NCI-H510A treated with DMSO at 0.1 percent for 48 hours (cell line): ENCODE measurements at regions not wholly inside any gene's neighbourhood (a gene's known extent, or its start where the extent isn't known, plus 50 kb on each side); places are given as distances from the start of the nearest gene placed in this dataset.

Source experiments
- DNase-seq: peaks from one replicate; lab custom pipeline; 2025; lab: John Stamatoyannopoulos, UW

DNA sequence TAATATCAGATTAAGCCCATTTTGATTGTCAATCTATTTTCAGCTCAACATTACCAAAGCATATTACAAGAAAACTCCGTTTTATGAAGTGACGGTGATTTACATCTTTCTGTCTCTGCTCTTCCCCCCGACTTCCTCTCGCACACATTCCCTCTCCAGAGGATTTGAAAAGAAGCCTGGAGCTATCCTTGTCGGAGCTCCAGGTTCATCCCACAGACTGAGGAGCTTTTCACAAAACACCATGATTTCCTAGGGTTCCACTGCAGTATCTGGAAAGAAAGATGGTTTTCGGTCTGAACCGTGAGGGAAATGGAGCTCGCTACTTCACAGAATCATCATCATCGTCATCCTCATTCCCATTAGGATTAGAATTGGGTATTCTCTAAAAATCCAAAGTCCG lies 655.5 kb upstream of the MGMT start:
- DNase-seq = no peak

DNA sequence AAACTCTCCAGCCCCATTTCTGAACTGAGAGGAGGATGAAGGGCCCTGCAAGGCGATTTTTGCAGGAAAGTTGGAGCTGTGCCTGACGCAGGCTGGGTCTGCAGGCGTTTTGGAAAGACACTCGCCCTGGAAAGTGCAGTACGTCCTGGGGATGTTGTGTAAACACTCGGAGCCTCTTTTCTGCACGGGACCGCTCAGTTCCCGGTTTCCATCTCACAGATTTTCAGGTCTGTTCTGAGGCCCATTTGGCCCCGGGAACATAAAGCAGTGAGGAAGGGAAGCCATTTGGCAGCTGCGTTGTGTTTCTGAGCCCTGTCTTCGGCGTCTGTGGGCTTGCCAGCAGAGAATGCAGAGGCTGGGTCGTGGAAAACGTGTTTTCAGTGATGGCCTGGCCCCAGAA lies 655.0 kb upstream of the MGMT start:
- no peak for DNase-seq

DNA sequence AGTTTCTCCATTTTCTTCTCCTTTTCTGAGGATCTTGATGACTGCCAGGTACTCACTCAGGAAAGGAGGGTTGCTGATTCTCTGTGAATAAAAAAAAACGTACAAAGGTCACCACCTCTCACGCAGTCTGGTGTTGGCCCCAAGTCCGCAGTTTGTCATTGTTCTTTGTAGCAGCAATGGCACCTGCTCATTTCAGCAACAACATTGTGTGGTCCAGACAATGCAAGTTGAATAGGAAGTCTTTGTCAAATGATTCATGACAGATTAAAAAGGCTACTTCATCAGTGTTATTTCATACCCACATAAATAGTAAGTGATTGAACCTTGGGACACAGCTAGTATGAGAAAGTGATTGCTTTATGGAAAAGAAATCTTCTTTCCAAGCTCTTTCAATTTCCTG lies 653.5 kb upstream of the MGMT start:
- DNase-seq = no peak

DNA sequence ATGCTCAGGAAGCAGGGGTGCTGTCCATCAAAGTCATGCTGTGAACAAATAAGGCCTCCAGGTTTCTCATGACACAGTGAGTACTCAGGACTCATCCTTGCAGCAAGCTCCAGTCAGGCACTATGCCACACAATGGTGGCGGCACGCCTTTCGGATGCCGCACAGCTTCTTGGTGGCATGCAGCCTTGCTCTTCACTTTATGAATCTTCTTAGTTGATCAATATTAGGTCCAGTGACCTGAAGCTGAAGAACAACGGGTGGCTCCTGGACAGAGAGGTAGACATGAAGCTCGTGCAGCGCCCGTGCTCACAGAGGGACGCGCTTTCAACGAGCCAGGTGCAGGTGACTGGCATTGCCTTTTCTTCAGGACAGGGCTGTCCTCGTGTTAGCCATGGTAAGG lies 653.0 kb upstream of the MGMT start:
- DNase-seq = no peak

DNA sequence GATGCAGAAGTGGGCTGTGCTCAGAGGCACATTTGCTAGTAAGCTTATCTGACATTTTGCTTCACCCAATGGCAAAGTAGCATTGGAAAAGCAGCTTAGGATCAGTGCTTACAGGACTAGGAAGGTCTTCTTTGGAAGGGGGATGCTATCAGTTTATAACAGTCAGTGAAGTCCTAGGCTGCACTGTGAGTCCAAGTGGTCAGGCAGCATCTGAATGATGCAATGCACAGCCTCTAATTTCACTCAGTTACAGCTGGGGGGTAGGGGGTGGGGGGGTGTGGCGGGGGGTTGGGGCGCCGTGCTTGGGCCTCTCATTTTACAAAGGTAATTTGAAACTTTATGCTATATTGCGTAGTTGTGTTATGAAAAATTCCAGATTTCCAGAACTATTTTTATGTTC lies 652.3 kb upstream of the MGMT start:
- DNase-seq = no peak

DNA sequence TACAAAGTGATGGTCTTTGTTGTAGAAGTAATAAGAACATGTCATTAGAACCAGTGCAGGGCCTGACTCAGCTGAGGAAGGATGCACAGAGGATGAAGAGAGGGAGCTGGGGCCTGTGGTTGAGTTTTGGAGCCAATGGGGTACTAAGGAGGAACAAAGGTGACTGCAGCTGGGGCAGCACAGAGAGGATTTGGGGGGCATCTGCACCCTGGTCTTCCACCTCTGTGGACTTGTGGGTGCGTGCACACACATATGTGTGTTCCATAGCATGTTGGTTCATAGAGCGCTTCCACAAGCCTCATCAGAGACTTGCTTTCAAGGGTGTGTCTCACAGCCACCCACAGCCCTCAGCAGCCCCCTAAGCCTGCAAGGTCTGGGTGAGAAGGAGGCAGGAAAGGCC lies 650.3 kb upstream of the MGMT start:
- DNase-seq = no peak

DNA sequence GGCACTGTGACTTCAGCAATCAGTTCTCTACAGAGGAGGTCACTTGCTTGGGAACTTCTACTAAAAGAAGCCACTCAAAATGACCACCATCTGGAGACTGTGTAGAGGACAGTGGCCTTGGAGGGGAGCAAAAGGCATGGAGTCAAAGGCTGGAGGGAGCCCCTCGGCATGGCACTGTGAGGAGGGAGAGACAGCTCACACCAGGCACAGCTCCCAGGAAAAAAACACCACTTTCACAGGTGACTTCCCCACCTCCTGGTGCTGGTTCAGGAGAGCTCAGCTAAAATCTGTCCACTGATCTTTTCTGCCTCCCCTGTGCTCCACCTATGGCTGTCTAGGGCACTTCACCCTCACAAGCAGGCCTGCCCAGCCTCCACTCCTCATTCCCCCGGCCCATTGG lies 649.4 kb upstream of the MGMT start:
- no peak for DNase-seq

DNA sequence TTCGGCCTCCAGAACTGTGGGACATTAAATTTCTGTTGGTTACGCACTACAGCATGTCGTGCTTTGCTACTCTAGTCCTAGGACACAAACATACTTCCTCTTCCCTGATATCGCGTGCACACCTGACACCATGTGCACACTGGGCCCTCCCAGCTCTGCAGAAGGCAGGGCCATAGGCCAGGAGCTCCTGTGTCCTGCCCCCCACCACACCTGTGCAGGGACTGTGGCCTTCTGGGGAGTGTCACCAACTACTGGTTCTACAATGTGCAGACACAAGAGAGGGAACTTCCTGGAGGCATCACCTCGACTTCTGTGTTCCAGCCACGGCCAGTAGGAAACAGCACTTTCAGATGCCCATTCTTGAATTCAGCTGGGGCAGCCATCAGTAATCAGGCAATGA lies 646.4 kb upstream of the MGMT start:
- DNase-seq = no peak

DNA sequence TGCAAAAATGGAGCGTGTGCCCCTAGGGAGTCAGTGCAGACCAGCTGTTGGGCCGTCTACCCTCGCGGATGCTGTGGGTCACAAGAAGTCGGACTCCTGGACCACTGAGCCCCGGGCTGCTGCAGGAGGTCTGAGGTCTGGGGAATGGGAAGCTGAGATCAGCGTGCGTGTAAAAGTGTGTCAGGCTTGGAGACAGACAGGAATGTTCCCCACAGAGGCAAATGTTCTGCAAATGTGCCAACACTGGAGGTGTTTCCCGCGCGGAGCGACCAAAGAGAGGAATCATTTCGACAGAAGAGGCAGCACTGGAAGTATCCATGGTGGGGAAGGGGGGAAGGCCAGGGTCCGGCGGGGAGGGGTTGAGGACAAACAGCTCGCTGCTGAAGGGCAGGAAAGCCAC lies 643.8 kb upstream of the MGMT start:
- DNase-seq = no peak

DNA sequence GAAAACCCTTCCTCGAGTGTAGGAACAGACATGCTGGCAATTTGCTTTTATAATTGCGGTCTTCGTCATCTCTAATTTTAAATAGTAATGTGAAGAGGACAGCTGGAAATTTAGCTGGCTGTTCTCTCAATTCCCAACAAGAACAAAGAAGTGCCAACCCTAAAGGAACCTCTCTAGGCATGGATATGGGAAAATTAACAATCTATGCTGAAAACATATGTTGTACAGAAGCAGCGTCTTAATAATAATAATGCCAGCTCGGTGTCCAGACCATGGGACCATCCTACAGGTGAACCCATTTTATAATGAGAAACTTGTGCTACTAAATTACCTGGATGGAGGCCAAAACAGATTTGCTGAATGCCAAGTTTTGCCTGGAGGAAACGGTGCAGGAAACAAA lies 641.4 kb upstream of the MGMT start:
- DNase-seq = no peak

DNA sequence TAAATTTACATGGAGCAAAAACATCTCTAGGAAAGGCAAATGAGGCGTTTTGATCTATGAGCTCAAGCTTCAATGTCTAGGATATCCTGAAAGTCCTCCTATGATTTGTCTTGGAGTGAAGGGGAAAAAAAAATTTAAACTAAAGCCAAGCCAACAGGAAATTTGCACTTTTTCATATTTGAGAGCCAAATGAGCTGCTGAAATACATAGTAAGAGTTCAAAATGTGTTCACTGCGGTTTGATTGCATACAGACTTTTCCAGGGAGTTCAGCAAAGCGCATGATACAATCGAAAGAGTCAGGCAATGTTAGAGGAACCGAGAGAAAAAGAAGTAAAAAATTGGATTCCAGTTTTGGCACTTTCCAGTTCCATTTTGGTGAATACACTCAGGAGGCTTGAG lies 633.4 kb upstream of the MGMT start:
- DNase-seq = no peak

DNA sequence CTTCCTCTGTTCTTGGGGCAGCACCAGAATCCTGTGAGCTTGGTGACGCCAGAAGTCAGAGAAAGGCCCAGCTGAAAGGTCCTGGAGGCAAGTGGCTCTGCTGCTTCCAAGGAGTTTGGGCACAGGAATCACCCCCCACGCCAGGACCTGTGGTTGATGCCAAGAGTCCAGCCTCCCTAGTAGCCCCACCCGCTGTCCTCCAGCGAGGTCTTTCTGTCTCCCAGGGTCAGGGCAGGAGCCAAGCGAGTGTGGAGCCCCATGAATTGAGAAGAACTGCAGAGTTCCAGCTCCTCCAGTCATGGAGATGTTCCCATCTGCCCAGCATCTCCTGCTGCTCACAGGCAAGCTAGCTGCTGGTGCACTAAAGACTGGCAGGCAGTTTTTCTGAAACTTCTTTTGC lies 631.7 kb upstream of the MGMT start:
- DNase-seq = no peak

DNA sequence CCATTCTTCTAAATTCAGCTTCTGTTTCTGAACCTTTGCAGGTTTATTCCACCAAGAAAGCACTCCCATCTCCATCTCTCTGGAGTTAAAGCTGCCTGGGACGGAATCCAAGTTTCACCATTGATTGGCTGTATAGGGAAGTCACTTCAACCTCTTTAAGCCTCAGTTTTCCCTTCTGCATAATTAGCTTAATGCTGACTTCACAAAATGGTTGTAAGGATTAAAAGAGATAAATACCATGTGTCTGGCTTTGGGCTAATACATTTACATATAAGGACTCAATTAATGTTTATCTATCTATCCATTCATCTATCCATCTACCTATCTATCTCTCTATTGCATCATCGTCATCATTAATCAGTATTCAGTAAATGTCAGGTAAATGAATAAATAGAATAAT lies 629.6 kb upstream of the MGMT start:
- DNase-seq = no peak

DNA sequence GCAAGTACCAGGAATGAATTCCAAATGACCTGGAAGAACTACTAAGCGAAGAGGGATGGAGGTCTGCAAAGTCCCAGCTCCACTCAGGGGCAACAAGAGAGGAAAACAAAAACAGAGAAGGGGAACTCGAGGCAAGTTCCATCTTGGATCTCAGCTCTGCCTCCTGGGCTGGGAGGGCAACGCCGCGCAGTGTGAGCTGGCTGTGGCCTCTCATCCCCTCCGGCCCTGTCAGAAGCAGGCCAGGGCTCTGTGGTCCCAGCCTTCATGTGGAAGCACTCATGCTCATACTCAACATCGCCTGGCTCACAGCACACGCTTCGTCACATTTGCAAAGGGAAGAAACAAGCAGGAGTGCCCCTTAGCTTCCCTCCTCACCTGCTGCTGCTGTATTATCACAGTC lies 627.9 kb upstream of the MGMT start:
- DNase-seq = no peak

DNA sequence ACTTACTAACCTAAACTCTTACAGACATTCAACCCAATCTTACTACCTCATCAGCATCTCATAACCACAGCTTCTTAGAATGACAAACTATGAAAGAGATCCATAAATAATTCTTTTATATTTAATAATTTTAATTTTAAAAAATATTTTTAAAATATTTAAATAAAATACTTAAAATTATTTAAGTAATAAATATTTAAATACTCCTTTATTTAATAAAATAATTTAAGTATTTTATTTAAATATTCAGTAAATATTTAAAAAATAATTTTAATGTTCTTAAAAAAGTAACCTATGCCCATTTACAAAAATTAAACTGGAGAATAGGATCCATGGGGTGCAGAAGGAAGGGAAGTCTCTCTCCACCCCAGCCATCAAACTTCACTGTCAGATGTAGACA lies 627.3 kb upstream of the MGMT start:
- no peak for DNase-seq

DNA sequence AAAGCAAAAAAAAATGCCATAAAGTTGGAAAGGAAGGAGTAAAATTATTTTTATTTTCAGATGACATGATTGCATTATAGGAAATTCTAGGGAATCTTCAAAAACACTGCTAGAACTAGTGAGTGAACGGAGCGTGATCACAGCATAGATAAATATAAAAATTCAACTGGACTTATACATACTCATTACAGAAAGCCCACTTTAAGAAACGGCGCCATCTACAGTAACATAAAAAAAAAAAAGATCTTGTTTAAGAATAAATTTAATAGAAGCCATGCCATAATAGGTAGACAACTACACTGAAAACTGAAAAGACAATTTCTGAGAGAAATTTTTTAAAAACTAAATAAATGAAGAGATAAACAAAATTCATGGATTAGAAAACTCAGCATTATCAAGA lies 623.1 kb upstream of the MGMT start:
- no peak for DNase-seq

DNA sequence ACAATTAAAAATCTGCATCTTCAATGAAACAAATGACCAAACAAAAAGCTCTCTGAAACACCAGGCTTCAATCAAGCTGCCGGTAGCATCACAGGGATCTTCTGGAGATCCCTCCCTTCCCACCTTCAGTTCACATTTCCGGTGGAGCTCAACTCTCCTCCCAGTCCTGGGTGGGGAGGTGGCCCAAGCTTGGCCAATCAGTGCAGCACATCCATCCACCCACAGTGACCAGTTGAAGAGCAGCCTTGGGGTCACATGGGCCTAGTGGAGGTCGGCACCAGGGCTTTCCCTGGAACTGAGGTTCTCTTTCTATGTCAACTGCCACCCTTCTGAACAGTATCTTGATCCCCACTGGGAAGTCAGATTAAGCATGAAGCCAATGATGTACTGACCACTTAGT lies 620.1 kb upstream of the MGMT start:
- DNase-seq = no peak

DNA sequence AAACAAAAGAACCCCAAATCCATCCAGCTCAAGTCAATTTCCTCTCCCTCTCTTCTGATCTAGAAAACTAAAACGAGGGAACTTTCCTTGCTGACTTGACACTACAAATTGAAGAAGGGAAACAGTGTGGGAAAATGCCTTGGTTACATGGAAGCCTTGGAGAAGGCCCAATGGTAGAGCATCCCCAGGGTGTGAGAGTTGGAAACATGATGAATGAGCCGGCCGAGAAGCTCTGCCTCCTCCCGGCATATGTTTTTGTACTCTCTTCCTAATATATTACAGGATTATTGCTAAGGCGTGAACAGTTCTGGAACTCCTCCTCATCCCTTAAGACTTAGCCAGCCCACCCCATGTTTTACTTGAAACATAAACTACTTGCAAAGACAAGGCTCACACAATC lies 618.2 kb upstream of the MGMT start:
- DNase-seq = no peak

DNA sequence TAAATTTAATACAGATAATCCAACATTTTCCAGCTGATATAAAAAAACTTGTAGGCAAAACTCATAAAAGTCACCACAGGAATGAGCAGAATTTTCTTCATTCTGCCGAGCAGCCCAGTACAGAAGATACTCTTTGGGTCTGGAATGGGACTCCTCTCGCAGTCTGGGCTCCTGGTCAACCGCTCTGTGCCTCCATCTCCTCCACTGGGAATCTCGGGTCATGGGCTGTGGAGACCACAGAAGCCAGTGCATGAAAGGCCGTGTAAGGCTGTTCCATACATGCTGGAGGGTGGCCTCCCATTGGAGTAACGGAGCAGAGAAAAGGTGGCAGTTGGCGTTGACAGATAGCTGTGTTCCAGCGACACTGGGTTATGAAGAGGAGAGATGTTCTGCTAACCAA lies 616.4 kb upstream of the MGMT start:
- DNase-seq = no peak

DNA sequence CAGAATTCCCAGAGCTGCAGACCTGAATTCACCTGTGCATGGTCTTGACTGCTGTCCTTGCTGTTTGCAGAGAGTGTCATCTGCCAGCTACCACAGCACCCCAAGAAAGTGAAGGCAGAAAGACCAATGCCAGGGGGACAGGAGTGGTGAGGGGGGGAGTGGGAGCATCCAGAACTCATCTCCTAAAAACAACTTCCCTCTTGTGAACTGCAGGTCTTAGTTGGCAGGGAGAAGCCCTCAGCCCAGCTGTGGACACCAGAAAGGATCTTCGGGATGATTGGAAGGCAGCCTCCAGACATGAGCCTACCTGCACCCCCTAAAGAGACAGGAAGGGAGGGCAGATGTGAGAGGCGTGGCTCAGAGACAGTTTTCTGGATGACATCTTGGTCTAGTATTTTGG lies 615.8 kb upstream of the MGMT start:
- DNase-seq = no peak

DNA sequence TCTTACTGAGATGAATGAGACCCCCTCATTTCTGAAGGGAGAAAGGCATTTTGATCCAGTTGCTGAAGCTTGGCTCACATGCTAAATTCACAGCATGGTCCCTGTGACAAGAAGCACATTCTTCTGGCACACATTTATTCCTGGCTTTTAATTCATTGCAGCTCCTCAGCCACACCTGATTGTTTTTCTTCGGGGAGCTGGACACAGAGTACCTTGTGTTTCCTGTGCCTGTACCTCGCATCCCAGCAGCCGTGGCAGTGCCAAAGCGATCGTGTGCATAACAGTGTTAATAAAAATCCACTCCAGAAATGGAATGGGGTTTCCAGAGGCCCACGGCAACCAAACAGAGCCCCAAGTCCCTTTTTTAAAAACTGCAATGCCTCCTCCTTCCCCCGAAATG lies 615.3 kb upstream of the MGMT start:
- no peak for DNase-seq

DNA sequence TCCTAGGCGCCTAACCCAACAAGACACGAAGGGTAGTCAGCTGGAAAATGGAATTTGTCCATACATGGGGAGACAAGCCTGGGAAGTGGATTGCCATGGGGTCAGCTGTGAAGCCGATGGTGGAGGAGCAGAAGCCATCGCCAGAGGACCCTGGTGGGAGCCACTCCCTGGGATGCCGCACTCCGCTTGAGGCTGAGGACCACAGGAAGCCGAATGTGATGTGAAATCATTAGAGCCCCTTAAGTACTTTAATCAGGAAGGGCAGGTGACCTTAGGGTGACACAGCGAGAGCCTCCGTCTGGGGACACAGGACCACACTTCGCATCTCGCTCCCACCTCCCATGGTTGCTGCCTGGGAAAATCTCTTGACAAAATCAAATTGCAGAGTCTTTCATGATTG lies 614.6 kb upstream of the MGMT start:
- DNase-seq = no peak

DNA sequence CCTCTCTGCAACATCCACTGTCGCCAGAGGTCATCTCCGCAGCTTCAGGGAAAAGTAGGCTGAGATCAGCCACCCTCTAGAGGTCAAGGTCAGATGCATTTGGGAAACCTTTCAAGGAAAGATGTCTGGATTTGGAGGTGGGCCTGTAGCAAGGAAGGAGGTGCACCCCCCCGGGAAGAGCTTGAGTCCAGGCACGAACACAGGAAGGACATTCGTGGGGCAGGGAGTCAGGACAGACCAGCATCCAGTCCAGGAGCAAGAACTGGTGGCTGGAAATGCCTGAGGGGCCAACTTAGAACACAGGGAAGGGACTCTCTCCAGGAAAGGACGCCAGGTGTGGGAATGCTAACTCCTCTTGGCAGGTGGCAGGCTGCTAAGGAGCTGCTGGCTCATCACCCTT lies 614.1 kb upstream of the MGMT start:
- DNase-seq = no peak

DNA sequence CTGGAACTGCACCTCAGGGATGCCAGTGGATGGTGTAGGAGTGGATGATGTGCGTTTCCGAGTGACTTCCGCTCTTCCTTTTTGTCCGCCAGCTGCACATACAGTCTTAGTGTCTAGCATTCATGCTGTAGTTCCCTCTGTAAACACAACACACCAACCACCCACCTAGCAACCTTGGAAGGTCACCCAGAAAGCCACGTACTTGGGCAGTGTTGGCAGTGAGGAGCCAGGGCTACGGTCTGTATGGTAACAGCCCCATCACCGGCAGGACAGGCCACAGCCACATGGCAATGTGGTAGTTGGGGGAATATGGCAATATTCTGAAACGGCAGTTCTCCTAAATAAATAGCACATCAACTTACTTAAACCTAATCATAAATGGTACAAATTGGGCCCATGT lies 613.5 kb upstream of the MGMT start:
- DNase-seq = no peak

DNA sequence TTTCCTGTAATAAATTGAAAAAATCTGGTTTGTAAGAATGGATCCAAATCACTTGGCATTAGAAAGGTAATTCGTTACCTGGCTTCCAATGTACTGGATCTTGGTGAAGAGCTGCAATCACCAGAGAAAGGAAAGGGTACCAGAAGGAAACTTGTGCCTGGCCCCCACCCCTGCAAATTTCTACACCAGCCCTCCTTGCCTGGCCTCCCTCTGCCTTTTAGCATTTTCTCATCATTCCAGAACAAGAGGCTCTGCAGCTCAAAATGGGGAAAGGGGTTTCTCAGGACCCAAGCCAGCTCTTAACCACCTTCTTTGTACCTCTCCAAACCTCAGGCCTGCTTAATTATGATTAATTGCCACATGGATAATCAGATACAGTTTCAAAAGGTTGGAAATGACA lies 612.8 kb upstream of the MGMT start:
- DNase-seq = no peak

DNA sequence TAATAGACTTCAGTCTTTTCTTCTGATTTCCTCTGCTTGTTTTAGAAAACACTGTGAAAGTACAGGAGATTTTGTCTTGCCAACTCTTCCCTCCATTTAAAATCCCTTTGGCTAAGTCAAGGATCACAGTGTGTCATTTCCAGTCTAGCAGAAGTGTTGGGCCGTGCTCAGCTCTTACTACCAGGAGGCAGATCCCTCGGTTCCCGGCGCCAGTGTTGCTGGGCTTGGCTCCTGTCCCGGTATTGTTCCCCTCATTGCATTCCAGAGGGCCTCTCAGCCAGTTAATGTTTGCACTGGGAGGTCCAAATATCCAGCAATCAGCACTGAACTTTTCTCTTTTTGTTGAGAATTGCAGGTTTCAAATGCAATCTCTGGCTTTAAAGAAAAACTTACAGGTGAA lies 612.1 kb upstream of the MGMT start:
- DNase-seq = no peak
